ENCODE measurements at regions not wholly inside any gene's neighbourhood (a gene's known extent, or its start where the extent isn't known, plus 50 kb on each side); places are given as distances from the start of the nearest gene placed in this dataset.
"Not testable (repeated sequence)": the region's sequence is repeated elsewhere in the genome, so short reads cannot be mapped to it uniquely, and the experiment has no call there.

GRCh38 chr18:56482813-56483212, 155.6 kb downstream of the TXNL1 start:
- H2AK5ac ChIP-seq (ENCODE audit: low read depth, low read length); H3K56ac ChIP-seq (ENCODE audit: extremely low read depth, insufficient read depth, low read length); H3K9me1 ChIP-seq (ENCODE audit: insufficient read depth, low read length); H2BK20ac ChIP-seq (ENCODE audit: low read depth, low read length); H2AFZ ChIP-seq (replicated peaks; ENCODE audit: low read length, poor library complexity); H4K8ac ChIP-seq (ENCODE audit: low read depth in 2 of 2, low read length in 2 of 2); H2BK5ac ChIP-seq (ENCODE audit: low read depth, low read length, poor library complexity, severe bottlenecking); H3K27ac ChIP-seq (ENCODE audit: insufficient read depth, low read length); H4K5ac ChIP-seq (ENCODE audit: low read depth, low read length); H3K23ac ChIP-seq (ENCODE audit: low read depth, low read length); H3K27me3 ChIP-seq (ENCODE audit: control insufficient read depth, insufficient read depth, low read length); H2AK9ac ChIP-seq (replicated peaks; ENCODE audit: low read depth, low read length, poor library complexity); POLR2A ChIA-PET (ENCODE audit: unreplicated experiment); ATAC-seq (ENCODE audit: low read depth); H3K4ac ChIP-seq (ENCODE audit: low read depth, low read length); in situ Hi-C loops (cut with MboI; ENCODE audit: low sequenced_read_pairs); H4K20me1 ChIP-seq (ENCODE audit: insufficient read depth, low read length); H2BK120ac ChIP-seq (ENCODE audit: low read depth, low read length); H3K9ac ChIP-seq (ENCODE audit: low read depth, low read length); DNase-seq; H3K4me1 ChIP-seq (ENCODE audit: control insufficient read depth, insufficient read depth, low read length); dilution Hi-C loops (cut with HindIII; ENCODE audit: low sequenced_read_pairs, unreplicated experiment); CTCF ChIA-PET; H3K36me3 ChIP-seq (ENCODE audit: control insufficient read depth, insufficient read depth, low read length); H3K18ac ChIP-seq (ENCODE audit: low read depth, low read length); H4K91ac ChIP-seq (ENCODE audit: insufficient read depth, low read depth, low read length); H3K4me2 ChIP-seq (ENCODE audit: low read depth, low read length); H3K79me1 ChIP-seq (ENCODE audit: low read depth in 1 of 2, low read length in 2 of 2); H3K9me3 ChIP-seq (ENCODE audit: control insufficient read depth, insufficient read depth, low read length); H3K4me3 ChIP-seq (ENCODE audit: insufficient read depth, low read depth, low read length); H3K14ac ChIP-seq (replicated peaks; ENCODE audit: low read depth, low read length); BruUV-seq (replicated peaks); intact Hi-C loops (cut with micrococcal nuclease); H2BK15ac ChIP-seq (ENCODE audit: low read depth, low read length): not testable (repeated sequence)
- WGBS, 2 experiments (ENCODE audit: extremely low coverage in 2 of 2, insufficient read length in 1 of 2): no CpG with 5 or more reads among the region's 4 CpGs

Data from IMR-90 (cell line).